Endothelial cell of umbilical vein (primary cell): ENCODE measurements at regions not wholly inside any gene's neighbourhood (a gene's known extent, or its start where the extent isn't known, plus 50 kb on each side); places are given as distances from the start of the nearest gene placed in this dataset.

Experiments
- BruUV-seq: library from RNA; stranded (reverse); fragments of 400-500 nt; replicated peaks from 2 replicates; lab custom pipeline; 2021; lab: Mats Ljungman, UMichigan
- CTCF ChIA-PET: fragments of 300-600, 350-600 bp; sonication (Branson Sonifier 250); formaldehyde crosslinking; loops from one replicate; lab custom pipeline; 2021; ENCODE audit warnings: antibody characterized with exemption, inconsistent platforms; lab: Charles Lee
- POLR2A ChIA-PET: fragments of 300-600, 350-600 bp; sonication (Branson Sonifier 250); formaldehyde crosslinking; loops from one replicate; lab custom pipeline; 2021; ENCODE audit warnings: antibody characterized with exemption, inconsistent platforms; lab: Charles Lee
- DNase-seq: peaks from one replicate; pipeline ENCODE4 v3.0.0-alpha.2; 2011; ENCODE audit warnings: low read depth, low spot score
- FAIRE-seq: peaks from 2 replicates; lab custom pipeline; 2011; peaks lifted over from hg19 to GRCh38; lab: Jason Lieb, UNC
- H2AFZ ChIP-seq: 2 replicates; pipeline ENCODE4 v1.6.0; 2012; ENCODE audit warnings: low read depth, low read length, control low read depth, inconsistent platforms
- H3K27ac ChIP-seq: 2 replicates; pipeline ENCODE4 v1.5.1; 2011; ENCODE audit warnings: low read depth, mild to moderate bottlenecking, control low read depth, low read length, moderate library complexity; ENCODE audit not compliant: insufficient read depth
- H3K27me3 ChIP-seq, 2 experiments: 2 replicates each; pipeline versions ENCODE4 v1.6.0 to v1.6.1; 2011; ENCODE audit warnings: low read length in 2 of 2, mixed read lengths in 1 of 2; ENCODE audit not compliant: control insufficient read depth in 2 of 2, insufficient read depth in 2 of 2
- H3K36me3 ChIP-seq, 2 experiments: 2 replicates in 1 of 2; 3 replicates in 1 of 2; pipeline ENCODE4 v1.5.1; 2011; ENCODE audit warnings: low read length in 2 of 2, mild to moderate bottlenecking in 1 of 2, moderate library complexity in 1 of 2; ENCODE audit not compliant: control insufficient read depth in 2 of 2, insufficient read depth in 2 of 2; ENCODE audit errors: extremely low read depth in 1 of 2
- H3K4me1 ChIP-seq: 3 replicates; pipeline ENCODE4 v1.5.1; 2011; ENCODE audit warnings: mild to moderate bottlenecking, low read length; ENCODE audit not compliant: control insufficient read depth, insufficient read depth; ENCODE audit errors: extremely low read depth
- H3K4me2 ChIP-seq: 2 replicates; pipeline ENCODE4 v1.6.1; 2011; ENCODE audit warnings: low read length, control low read depth, mixed read lengths; ENCODE audit not compliant: insufficient read depth
- H3K4me3 ChIP-seq, 3 experiments: fragments of 200-600 bp in 1 of 3; sonication (generic), shearing (Covaris generic) in 1 of 3; replicated peaks in 1 of 3; 2 replicates each; pipeline ENCODE4 v1.5.1; 2011 to 2016; ENCODE audit warnings: control low read depth in 3 of 3, low read length in 3 of 3, mild to moderate bottlenecking in 2 of 3, inconsistent platforms in 1 of 3, low read depth in 1 of 3, moderate library complexity in 1 of 3; ENCODE audit not compliant: insufficient read depth in 1 of 3
- H3K79me2 ChIP-seq: 2 replicates; pipeline ENCODE4 v1.6.0; 2012; ENCODE audit warnings: low read length, inconsistent platforms; ENCODE audit not compliant: control insufficient read depth, insufficient read depth
- H3K9ac ChIP-seq: replicated peaks from 2 replicates; pipeline ENCODE3; 2011; ENCODE audit warnings: low read length, control low read depth; ENCODE audit not compliant: insufficient read depth; ENCODE audit errors: extremely low read depth
- H3K9me1 ChIP-seq: replicated peaks from 3 replicates; pipeline ENCODE4 v1.6.0; 2011; ENCODE audit warnings: mild to moderate bottlenecking, low read length; ENCODE audit not compliant: control insufficient read depth, insufficient read depth; ENCODE audit errors: extremely low read depth
- H3K9me3 ChIP-seq: replicated peaks from 2 replicates; pipeline ENCODE4 v1.5.1; 2012; ENCODE audit warnings: low read length, inconsistent platforms; ENCODE audit not compliant: control insufficient read depth, insufficient read depth
- H4K20me1 ChIP-seq: replicated peaks from 2 replicates; pipeline ENCODE3; 2011; ENCODE audit warnings: mild to moderate bottlenecking, low read length; ENCODE audit not compliant: control insufficient read depth, insufficient read depth; ENCODE audit errors: extremely low read depth
- EZH2 ChIP-seq: IDR thresholded peaks from 2 replicates; pipeline ENCODE4 v1.6.1; 2012; ENCODE audit warnings: borderline replicate concordance, low read depth, mild to moderate bottlenecking, moderate library complexity, low read length, inconsistent platforms; ENCODE audit not compliant: severe bottlenecking
- FOS ChIP-seq: IDR thresholded peaks from 2 replicates; pipeline ENCODE4 v1.6.1; 2011; ENCODE audit warnings: mild to moderate bottlenecking, low read length, moderate library complexity, borderline replicate concordance; ENCODE audit not compliant: insufficient read depth
- GATA2 ChIP-seq: IDR thresholded peaks from 2 replicates; pipeline ENCODE4 v1.7.0; 2011; ENCODE audit warnings: low read depth, mild to moderate bottlenecking, moderate library complexity, mixed read lengths, low read length; ENCODE audit not compliant: insufficient read length, insufficient read depth
- JUN ChIP-seq: IDR thresholded peaks from 2 replicates; pipeline ENCODE4 v1.6.1; 2011; ENCODE audit warnings: borderline replicate concordance, low read depth; ENCODE audit not compliant: insufficient read length, insufficient read depth
- MYC ChIP-seq: IDR thresholded peaks from one replicate; pipeline ENCODE4 v1.6.1; 2011; ENCODE audit warnings: mild to moderate bottlenecking, low read depth, low read length
- POLR2A ChIP-seq: IDR thresholded peaks from 2 replicates; pipeline ENCODE4 v1.6.1; 2012; ENCODE audit warnings: low read depth, mild to moderate bottlenecking, control low read depth, low read length
- POLR2AphosphoS5 ChIP-seq: IDR thresholded peaks from 2 replicates; pipeline ENCODE4 v1.6.1; 2012; ENCODE audit warnings: low read depth, mild to moderate bottlenecking, control low read depth, low read length, moderate library complexity; ENCODE audit not compliant: insufficient read depth
- dilution Hi-C: fragments of 300-500 bp; cut with MboI; formaldehyde crosslinking; loops from one replicate; pipeline ENCODE4 v1.15.0; 2019; ENCODE audit warnings: low sequenced_read_pairs; ENCODE audit not compliant: extremely low pct_ligation_motif_present
- intact Hi-C: fragments of 100-400 bp; cut with micrococcal nuclease; formaldehyde crosslinking; loops from one replicate; pipeline ENCODE4 v1.10.0; 2022
- TF ChIP-seq, protein P1 (sequence below): IDR thresholded peaks from 2 replicates; pipeline ENCODE4 v1.6.1; 2011; ENCODE audit not compliant: insufficient read depth, insufficient read length
- TF ChIP-seq, protein P2 (sequence below), 2 donors: IDR thresholded peaks; 1 replicate in 1 of 2; 2 replicates in 1 of 2; pipeline ENCODE4 v1.5.1; 2011; ENCODE audit warnings: low read length in 2 of 2, mild to moderate bottlenecking in 2 of 2, moderate library complexity in 2 of 2, control low read depth in 1 of 2, inconsistent platforms in 1 of 2, low read depth in 1 of 2; ENCODE audit not compliant: insufficient read depth in 1 of 2; ENCODE audit errors: extremely low read depth in 1 of 2

DNA sequence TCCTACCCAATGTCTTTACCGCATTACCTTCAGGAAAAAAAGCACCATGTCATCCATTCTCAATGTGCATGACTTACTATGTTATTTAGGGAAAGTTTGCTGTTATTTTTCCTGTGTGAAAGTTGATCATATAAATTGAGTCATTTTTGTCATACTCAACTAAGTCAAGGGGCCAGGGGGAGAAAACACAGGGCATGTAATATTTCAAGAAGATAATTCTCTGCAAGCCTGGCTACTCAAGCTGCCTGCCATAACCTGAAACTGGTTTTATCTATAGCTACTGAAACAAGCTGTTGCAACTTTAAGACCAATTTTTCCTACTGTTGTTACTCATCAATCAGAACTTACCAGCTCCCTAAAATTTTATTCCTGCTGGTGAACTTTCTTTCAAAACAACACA, 91.4 kb downstream of the TMSB4Y start:
- H3K9ac ChIP-seq: no peak overlapping the region
- no peaks in the 10 kb centered on the region for H3K79me2 ChIP-seq
- dilution Hi-C loops: no loop called here
- DNase-seq (no peak), FAIRE-seq (no peak)
- CTCF ChIA-PET: no interaction called here
- no peaks in the 10 kb centered on the region for H3K36me3 ChIP-seq
- no peak overlapping the region for H3K27ac ChIP-seq
- intact Hi-C loops: no loop called here
- H3K4me3 ChIP-seq: no peak overlapping the region
- BruUV-seq: no TSS peak
- no peak overlapping the region for H3K4me2 ChIP-seq
- POLR2A ChIA-PET: no interaction called here
- TF ChIP-seq FOS: no peak
- H3K9me3 ChIP-seq: no peaks in the 10 kb centered on the region
- H2AFZ ChIP-seq: no peak overlapping the region
- no peaks in the 10 kb centered on the region for H4K20me1 ChIP-seq
- H3K27me3 ChIP-seq: no peaks in the 10 kb centered on the region
- no peaks in the 10 kb centered on the region for H3K9me1 ChIP-seq
- H3K4me1 ChIP-seq: no peaks in the 10 kb centered on the region

DNA sequence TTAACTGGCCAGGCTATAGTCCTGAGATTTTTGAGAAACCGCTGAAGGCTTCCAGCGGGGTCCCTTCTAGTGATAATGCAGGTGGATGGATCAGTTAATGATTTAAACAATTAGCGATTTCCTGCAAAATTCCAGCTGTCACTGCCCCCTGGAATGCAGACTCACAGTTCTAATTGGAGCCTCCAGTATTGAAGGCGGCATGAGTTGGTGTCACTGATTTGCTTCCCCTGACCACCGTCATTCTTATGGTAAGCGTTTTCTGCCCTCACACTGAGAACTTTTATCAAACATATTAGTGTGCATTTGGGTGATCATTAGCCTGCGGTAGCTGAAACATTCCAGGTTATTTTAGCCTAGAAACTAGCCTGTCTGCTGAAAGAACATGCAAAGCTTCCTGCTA, 99.1 kb downstream of the TMSB4Y start:
- ChIA-PET CTCF (no interaction called here), POLR2A (no interaction called here)
- Histone ChIP-seq H3K4me2 (no peak overlapping the region), H2AFZ (no peak overlapping the region), H3K9ac (no peak overlapping the region), H4K20me1 (no peaks in the 10 kb centered on the region), H3K4me1 (no peaks in the 10 kb centered on the region), H3K27me3 (no peaks in the 10 kb centered on the region), H3K9me1 (no peaks in the 10 kb centered on the region), H3K36me3 (no peaks in the 10 kb centered on the region), H3K4me3 (no peak overlapping the region), H3K9me3 (no peaks in the 10 kb centered on the region), H3K27ac (no peak overlapping the region), H3K79me2 (no peaks in the 10 kb centered on the region)
- intact Hi-C loops (no loop called here), dilution Hi-C loops (no loop called here)
- BruUV-seq: no TSS peak
- no peak for TF ChIP-seq MYC
- TF ChIP-seq JUN: no peak
- TF ChIP-seq, protein P1, sequence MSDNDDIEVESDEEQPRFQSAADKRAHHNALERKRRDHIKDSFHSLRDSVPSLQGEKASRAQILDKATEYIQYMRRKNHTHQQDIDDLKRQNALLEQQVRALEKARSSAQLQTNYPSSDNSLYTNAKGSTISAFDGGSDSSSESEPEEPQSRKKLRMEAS: no peak
- no peak for TF ChIP-seq GATA2
- TF ChIP-seq EZH2: no peak
- TF ChIP-seq FOS: no peak
- TF ChIP-seq POLR2AphosphoS5: no peak
- no peak for TF ChIP-seq POLR2A
- TF ChIP-seq, protein P2, sequence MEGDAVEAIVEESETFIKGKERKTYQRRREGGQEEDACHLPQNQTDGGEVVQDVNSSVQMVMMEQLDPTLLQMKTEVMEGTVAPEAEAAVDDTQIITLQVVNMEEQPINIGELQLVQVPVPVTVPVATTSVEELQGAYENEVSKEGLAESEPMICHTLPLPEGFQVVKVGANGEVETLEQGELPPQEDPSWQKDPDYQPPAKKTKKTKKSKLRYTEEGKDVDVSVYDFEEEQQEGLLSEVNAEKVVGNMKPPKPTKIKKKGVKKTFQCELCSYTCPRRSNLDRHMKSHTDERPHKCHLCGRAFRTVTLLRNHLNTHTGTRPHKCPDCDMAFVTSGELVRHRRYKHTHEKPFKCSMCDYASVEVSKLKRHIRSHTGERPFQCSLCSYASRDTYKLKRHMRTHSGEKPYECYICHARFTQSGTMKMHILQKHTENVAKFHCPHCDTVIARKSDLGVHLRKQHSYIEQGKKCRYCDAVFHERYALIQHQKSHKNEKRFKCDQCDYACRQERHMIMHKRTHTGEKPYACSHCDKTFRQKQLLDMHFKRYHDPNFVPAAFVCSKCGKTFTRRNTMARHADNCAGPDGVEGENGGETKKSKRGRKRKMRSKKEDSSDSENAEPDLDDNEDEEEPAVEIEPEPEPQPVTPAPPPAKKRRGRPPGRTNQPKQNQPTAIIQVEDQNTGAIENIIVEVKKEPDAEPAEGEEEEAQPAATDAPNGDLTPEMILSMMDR (IDR thresholded peaks at IDR 0.05; ENCODE audit: extremely low read depth in 1 of 2, insufficient read depth in 1 of 2, low read depth in 1 of 2, low read length in 2 of 2): no peak
- DNase-seq (no peak), FAIRE-seq (no peak)
